Right atrium auricular region (tissue), 2 donors: ENCODE measurements at regions not wholly inside any gene's neighbourhood (a gene's known extent, or its start where the extent isn't known, plus 50 kb on each side); places are given as distances from the start of the nearest gene placed in this dataset.

ENCODE experiments used
- DNase-seq: peaks from one replicate; pipeline ENCODE4 v3.0.0-alpha.2; 2019; ENCODE audit warnings: low spot score
- H3K27ac ChIP-seq, 2 donors: fragments of 200-600 bp; sonication (generic); 1 replicate in 1 of 2; 2 replicates in 1 of 2; pipeline ENCODE4 v1.5.1; 2016 to 2019
- H3K27me3 ChIP-seq, 2 donors: fragments of 200-600 bp; sonication (generic); one replicate each; pipeline versions ENCODE4 v1.5.1 to v1.6.0; 2017 to 2019
- H3K36me3 ChIP-seq: fragments of 200-600 bp; sonication (generic); one replicate; pipeline ENCODE4 v1.5.1; 2016
- H3K4me1 ChIP-seq, 2 donors: fragments of 200-600 bp; sonication (generic); one replicate each; pipeline versions ENCODE4 v1.5.1 to v1.6.0; 2017 to 2019
- H3K4me3 ChIP-seq, 2 donors: fragments of 200-600 bp; sonication (generic); 1 replicate in 1 of 2; 2 replicates in 1 of 2; pipeline ENCODE4 v1.5.1; 2017 to 2019; ENCODE audit warnings: mild to moderate bottlenecking in 1 of 2, moderate library complexity in 1 of 2
- H3K9me3 ChIP-seq, 2 donors: fragments of 200-600 bp; sonication (generic); one replicate each; pipeline ENCODE4 v1.5.1; 2019
- TF ChIP-seq, protein P1 (sequence below), 2 donors: fragments of 200-600 bp; sonication (generic); IDR thresholded peaks; one replicate each; pipeline ENCODE4 v1.5.1; 2019; ENCODE audit warnings: antibody characterized with exemption in 2 of 2

GRCh38 chrX:42054256-42054655, 130.9 kb upstream of the CASK start:
- Histone ChIP-seq H3K4me1 (no peaks in the 10 kb centered on the region), H3K27me3 (no peaks in the 10 kb centered on the region), H3K27ac (no peak overlapping the region), H3K36me3 (no peaks in the 10 kb centered on the region), H3K9me3 (no peaks in the 10 kb centered on the region), H3K4me3 (no peak overlapping the region)
- TF ChIP-seq, protein P1, sequence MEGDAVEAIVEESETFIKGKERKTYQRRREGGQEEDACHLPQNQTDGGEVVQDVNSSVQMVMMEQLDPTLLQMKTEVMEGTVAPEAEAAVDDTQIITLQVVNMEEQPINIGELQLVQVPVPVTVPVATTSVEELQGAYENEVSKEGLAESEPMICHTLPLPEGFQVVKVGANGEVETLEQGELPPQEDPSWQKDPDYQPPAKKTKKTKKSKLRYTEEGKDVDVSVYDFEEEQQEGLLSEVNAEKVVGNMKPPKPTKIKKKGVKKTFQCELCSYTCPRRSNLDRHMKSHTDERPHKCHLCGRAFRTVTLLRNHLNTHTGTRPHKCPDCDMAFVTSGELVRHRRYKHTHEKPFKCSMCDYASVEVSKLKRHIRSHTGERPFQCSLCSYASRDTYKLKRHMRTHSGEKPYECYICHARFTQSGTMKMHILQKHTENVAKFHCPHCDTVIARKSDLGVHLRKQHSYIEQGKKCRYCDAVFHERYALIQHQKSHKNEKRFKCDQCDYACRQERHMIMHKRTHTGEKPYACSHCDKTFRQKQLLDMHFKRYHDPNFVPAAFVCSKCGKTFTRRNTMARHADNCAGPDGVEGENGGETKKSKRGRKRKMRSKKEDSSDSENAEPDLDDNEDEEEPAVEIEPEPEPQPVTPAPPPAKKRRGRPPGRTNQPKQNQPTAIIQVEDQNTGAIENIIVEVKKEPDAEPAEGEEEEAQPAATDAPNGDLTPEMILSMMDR (IDR thresholded peaks at IDR 0.05) = no peak
- no peak for DNase-seq

DNA sequence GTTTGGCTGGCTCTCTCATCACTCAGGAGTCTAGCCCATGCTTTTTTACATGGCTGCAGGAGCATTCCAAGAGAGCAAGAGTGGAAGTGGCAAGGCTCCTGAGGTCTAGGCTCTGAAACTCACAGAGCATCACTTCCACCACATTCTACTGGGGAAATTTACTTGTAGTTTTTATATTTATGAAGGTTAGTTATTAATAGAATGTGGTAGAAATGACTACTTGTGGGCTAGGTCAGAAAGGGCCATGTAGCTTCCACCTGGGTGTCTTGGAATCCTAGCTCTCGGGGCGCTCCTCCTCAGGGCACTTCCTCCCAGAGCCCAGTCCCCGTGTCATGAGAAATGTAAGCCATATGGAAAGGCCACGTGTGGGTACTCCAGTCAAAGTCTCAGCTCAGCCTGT, 127.0 kb upstream of the CASK start:
- TF ChIP-seq, protein P1 (IDR thresholded peaks at IDR 0.05) = no peak
- H3K27ac ChIP-seq = no peak overlapping the region
- no peaks in the 10 kb centered on the region for H3K4me1 ChIP-seq
- no peaks in the 10 kb centered on the region for H3K27me3 ChIP-seq
- no peak for DNase-seq
- H3K4me3 ChIP-seq = no peak overlapping the region
- H3K9me3 ChIP-seq = no peaks in the 10 kb centered on the region
- H3K36me3 ChIP-seq = no peaks in the 10 kb centered on the region

GRCh38 chrX:42047886-42048285, 124.5 kb upstream of the CASK start:
- no peaks in the 10 kb centered on the region for H3K4me1 ChIP-seq
- DNase-seq = no peak
- H3K4me3 ChIP-seq = no peak overlapping the region
- TF ChIP-seq, protein P1 (IDR thresholded peaks at IDR 0.05) = no peak
- H3K9me3 ChIP-seq = no peaks in the 10 kb centered on the region
- H3K27ac ChIP-seq = no peak overlapping the region
- H3K36me3 ChIP-seq = no peaks in the 10 kb centered on the region
- H3K27me3 ChIP-seq = no peaks in the 10 kb centered on the region

GRCh38 chrX:42028109-42028508, 104.8 kb upstream of the CASK start:
- no peak for DNase-seq
- H3K4me3 ChIP-seq = no peak overlapping the region
- H3K27me3 ChIP-seq = no peaks in the 10 kb centered on the region
- no peak overlapping the region for H3K27ac ChIP-seq
- peaks cover 0 to 7% of the 10 kb centered on the region in 2 donors for H3K9me3 ChIP-seq
- H3K36me3 ChIP-seq = no peaks in the 10 kb centered on the region
- H3K4me1 ChIP-seq = no peaks in the 10 kb centered on the region
- TF ChIP-seq, protein P1 (IDR thresholded peaks at IDR 0.05) = no peak

DNA sequence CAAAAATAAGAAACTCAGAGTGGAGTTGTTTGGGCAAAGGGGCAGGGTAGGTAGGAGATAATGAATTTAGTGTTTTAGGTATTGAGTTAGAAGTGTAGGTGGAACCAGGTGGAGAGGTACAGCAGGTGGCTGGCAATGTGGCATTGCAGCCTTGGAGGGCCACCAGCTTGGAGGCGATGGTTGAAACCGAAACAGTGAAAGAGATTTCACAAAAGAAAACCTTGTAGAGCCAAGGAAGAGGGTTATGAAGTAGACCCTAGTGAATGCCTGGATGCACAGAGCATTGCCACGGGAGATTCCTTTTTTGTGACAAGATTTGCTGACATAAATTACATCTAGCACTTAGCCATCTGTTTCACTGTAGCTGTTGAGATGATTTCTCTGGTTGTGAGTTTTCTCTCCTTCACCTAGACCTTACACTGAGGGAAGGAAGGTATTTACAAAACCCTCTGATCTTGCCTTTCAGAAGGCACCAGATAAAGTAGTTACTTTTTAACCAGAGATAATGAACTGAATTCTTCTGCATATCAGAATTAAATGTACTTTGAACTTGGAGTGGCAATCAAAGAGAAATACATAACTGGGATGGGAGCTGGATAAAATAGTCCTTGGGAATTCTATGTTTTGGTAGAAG, 104.1 kb upstream of the CASK start:
- Histone ChIP-seq H3K36me3 (no peaks in the 10 kb centered on the region), H3K9me3 (peaks cover 0 to 7% of the 10 kb centered on the region in 2 donors), H3K4me3 (no peak overlapping the region), H3K4me1 (no peaks in the 10 kb centered on the region), H3K27me3 (no peaks in the 10 kb centered on the region), H3K27ac (no peak overlapping the region)
- no peak for DNase-seq
- TF ChIP-seq, protein P1 (IDR thresholded peaks at IDR 0.05) = no peak

GRCh38 chrX:42025861-42026260, 102.5 kb upstream of the CASK start:
- DNase-seq = no peak
- TF ChIP-seq, protein P1 (IDR thresholded peaks at IDR 0.05) = no peak
- no peaks in the 10 kb centered on the region for H3K27me3 ChIP-seq
- no peaks in the 10 kb centered on the region for H3K4me1 ChIP-seq
- H3K4me3 ChIP-seq = no peak overlapping the region
- H3K36me3 ChIP-seq = no peaks in the 10 kb centered on the region
- no peaks in the 10 kb centered on the region for H3K9me3 ChIP-seq
- H3K27ac ChIP-seq = no peak overlapping the region
